T follicular helper cell (primary cell): ENCODE measurements at regions not wholly inside any gene's neighbourhood (a gene's known extent, or its start where the extent isn't known, plus 50 kb on each side); places are given as distances from the start of the nearest gene placed in this dataset.

ENCODE experiments used
- DNase-seq: peaks from one replicate; pipeline ENCODE4 v3.0.0-alpha.2; 2020; ENCODE audit warnings: low read depth

DNA sequence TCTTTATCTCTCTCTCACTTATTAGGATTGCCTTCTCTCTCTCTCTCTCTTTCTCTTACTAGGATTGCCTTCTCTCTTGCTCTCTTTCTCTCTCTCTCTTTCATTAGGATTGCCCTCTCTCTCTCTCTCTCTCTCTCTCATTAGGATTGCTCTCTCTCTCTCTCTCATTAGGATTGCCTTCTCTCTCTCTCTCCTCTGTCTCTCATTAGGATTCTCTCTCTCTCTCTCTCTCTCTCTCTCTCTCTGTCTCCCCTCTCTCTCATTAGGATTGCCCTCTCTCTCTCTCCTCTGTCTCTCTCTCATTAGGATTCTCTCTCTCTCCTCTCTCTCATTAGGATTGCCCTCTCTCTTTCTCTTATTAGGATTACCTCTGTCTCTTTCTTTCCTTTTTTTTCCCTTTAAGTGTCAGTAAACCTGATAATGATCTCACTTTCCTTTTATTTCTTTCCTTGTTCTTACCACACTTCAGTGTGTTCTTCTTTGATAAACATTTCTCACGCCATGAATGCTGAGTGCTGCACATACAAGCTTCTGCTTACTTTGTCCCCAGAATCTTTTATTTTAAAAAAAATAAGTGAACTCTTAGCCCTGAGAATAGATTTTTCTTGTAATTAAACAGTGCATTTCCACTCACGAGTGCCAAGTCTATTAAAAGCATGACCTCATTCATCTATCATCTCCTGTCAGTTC lies 243.4 kb upstream of the TBC1D5 start:
- DNase-seq: no peak

DNA sequence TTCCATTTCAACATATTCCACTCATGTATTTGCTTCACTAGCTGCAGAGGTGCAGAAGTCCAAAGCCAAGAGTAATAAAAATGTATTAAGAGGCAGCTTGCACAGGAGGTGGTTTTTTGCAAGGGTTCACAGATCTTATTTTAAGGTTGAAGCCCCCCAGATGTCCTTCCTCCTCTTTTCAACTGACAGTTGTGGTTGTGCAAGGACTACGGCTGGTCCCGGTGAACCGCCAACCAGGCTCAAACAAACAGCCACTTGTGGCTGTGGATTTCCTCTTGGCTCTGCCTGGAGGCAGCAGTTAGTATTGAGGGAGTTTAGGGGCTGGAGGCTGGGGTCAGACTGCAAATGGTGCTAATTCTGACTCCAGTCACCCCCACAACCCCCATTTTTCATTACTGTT lies 240.7 kb upstream of the TBC1D5 start:
- no peak for DNase-seq

DNA sequence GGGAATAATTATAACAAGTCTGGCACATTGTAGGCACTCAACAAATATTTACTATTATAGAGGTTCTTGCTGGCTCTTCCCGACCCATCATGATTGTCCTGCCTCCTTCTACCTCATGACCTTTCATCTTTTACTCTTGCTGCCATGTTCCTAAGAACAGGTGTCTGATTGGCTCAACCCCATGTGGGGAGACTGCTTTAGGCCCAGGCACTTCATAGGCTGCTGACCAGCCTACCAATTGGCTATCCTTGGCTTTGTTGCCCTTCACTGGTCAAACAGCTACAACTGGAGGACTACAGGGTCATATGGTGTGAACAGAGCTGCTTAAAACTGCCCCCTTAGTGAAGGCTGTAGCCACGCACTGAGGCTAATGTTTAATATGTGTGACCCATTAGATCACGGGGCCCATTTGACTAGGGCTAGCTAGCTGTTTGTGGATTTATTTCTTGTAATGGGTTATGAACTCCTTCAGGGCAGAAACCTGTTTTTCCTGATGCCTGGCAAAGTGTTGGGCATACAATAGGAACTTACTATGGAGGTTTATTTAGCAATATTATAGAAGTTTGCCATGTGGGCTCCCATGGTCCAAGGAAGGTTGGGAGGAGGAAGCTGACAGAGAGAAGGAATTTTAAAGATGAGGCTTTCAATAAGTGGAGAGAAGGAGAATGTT lies 239.9 kb upstream of the TBC1D5 start:
- DNase-seq: no peak

DNA sequence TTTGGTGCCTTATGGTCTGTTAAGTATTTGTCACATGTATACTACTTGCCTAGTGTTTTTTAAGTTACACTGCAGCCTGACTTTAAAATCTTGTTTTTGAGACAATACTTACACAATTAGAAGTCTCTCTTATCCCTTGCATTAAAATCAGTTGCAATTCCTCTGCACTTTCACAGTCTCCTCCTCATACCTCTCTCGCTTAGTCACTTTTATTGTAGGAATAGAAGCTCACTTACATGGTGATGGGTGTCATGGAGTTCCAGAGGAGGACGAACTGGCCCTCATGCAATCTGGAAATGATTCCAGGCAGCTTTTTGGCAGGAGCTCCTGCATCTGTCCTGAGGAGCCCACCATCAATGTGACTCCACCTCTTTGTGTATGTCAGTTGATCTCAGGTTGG lies 238.4 kb upstream of the TBC1D5 start:
- no peak for DNase-seq

DNA sequence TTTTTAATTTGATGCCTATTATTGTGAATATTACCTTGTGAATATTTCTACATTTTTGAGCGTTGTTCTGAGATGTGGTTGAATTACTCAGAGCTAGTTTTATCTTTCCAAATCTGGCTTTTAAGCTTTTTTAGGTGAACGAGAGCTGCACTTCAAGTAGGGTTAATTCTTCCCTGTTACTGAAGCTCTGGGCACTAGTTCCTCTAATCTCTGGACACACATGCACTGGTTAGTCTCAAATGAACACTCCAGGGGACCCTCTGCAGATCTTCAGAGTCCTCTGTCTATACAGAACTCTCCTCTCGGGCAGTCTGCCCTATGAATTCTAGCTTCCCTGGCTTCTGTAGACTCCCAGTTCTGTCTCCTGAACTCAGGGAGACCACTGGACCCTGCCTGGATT lies 237.5 kb upstream of the TBC1D5 start:
- DNase-seq: no peak

DNA sequence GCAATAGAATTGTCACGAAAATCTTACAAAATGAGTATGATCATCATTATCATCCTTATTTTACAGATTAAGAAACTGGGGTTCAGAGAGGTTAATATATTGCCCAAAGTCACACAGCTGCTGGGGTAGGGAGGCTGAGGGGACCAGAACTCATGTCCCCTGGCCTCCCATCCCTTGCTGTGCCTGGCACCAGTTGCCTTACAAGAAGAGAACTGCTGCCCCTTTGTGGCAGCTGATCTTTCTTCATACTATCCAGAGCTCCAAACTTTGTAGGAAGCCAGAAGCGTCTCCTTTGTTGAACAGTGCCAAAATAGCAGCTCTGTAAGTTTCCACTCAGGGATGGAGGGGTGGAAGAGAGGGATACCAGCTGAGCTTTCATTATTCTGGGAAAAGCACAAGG lies 236.8 kb upstream of the TBC1D5 start:
- DNase-seq: no peak

DNA sequence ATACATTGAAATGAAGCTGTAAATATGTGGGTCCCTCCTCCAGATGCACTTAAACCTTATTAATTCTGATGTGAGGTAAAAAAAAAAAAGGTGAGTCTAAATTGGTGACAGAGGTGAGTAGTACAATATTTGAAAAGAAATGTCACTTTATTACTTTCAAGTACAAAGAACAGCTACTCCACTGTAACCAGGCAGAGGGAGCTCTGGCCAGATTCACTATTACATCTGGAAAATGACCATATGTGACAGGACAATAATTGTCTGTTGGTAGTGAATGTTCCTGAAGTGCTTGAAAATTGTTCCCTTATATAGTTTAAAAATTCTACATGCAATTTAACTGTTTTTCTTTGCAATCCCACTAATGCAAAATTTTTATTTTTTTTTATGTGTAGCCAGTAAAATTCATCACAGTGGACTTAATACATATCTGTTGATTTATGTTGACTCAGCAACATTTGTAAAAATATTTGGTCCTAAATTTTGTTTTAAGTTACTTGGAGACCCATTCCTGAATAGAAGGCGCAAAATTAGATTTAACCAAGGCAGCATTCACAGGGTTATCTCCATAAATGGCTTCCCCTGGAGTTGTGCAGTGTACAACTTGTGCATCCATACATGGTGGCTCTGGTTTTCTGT lies 231.9 kb upstream of the TBC1D5 start:
- no peak for DNase-seq

DNA sequence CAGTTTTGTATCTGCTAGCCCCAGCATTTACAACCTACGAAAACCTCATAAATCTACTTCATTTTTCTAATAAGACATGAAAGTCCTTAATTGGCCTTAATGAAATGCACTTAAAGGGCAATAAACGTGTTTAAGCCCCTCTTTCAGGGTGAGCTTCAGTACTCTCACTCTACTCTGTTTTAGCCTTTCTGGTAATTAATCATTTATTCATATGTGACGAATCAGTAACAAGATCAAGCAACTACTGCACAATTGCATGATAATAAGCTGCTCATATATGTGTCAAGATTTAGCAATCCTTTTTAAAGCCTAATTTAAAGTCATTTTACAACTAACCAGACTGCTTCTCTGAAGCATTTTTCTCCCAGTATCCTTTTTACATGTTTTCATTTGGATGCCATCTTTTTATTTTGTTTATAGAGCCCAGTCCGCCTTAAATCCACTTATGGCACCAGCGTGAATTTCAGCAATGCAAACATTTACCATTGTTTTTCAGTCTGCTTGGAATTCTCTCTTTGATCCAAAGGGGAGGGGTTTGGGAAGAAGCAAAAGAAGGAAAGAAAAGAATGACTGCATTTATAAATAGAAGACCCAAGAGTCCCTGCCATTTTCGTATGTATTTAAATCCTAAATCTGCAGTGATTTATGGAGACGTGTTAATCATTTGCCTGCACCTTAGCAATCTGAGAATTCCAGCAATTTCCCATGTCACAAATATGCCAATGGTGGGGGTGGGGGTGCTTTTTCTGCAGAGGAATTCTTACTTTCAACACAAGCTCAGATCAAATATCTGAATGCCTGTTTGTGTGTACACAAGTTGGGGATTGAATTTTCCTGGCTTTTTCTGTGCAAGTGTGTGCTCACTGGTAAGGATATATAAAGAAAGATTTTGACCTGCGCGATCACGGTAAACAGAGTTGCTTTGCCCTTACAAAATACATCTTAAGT lies 230.8 kb upstream of the TBC1D5 start:
- DNase-seq: no peak

DNA sequence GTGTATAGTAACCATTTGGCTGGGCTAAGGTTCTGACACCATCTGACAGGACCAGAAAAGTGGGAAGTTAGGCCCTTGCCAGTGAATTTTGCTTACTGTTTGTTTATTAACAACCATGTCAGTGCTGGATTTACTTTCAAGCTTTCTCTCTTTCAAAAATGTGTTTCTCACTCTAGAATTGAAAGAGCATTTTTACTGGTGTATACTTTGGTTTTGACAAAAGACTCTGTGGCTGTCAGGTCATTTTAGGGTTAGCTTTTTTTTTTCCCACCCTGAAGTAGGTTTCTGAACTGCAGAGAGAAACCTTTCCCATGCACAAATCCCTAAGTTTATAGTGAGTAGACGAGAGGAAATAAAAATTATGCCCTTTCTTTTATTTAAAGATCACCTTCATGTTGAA lies 230.0 kb upstream of the TBC1D5 start:
- no peak for DNase-seq

DNA sequence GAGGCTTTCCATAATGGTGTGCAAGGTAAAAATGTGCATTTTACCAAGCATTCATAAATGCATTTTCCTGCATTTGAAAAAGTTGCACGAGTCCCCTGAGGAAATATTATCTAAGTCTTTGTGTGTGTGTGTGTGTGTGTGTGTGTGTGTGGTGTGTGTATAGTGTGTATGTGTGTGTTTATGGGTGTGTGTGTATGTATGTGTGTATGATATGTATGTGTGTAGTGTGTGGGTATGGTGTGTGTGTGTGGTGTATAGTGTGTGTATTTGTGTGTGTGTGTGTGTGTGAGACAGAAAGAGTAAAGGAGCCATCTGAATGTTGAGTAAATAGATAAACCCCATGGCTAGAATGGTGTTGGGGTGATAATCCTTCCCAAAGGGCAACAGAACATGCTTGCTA lies 229.6 kb upstream of the TBC1D5 start:
- DNase-seq: no peak

DNA sequence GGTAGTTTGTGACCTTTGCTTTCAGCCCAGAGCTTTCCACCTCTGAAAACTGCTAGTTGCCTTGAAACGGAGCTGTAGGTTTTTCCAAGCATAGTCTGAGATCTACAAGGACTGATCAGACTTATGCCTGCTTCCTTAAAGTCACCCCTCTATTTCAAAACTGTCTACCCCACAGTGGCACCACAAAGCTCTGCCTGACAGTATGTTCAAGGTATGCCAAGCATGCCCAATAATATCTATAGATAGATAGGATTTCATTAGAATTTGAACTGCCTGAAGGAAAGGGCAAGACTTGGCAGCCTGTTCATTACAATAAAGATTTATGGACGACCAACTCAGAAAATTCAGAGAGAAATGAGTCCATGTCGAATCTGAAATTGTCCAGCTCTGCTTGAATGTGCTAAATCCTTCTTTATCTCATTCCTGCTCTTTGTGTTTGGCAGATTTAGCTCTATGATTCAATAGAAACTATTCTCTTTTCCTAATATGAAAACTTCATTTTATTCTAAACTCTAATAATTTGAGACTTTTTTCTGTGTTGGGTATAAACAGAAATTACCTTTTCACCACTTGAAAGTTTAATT lies 227.6 kb upstream of the TBC1D5 start:
- no peak for DNase-seq

DNA sequence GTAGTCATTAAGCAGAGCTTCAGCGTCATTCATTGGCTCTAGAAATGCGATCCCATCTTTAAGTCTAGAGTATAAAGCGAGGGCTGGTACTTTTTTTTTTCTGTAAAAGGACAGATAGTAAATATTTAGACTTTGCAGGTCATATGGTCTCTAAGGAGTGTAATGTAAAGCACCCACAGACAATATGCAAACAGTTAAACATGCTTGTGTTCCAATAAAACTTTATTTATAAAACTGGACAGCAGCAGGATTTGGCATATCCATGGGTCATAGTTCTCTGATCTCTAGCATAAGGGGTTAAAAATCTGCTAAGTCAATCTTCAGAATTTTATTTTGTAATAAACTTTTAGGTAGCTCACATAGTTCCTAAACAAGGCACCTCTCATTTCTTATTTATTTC lies 226.8 kb upstream of the TBC1D5 start:
- no peak for DNase-seq

DNA sequence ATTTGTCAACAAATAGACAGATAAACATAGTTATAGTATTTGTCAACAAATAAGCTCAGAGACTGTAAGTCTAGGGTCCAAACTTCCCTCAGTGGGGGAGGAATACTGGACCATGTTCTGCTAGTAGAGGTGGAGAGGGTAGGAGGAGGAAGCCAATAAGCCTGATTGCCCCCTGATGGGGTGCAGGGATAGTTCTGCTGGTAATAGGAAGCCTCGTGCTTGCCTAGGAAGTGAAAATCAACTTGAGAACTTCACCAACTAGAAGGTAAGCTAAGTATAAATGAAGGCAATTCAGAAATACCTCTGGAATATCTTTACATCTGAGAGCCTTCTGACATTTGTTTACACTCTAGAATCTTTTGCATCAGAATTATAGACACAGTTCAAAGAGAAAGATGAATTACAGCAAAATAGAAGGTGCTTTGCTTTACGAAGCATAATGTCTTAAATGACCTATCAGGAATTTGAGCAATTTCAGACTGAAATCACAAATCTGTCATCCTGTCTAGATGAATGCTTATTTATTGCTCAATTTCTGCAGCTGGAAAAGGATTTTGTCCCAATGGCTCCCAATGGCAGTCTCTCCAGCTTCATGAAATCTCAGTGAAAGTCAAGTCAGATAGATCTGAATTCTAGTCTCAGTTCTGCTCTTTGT lies 225.6 kb upstream of the TBC1D5 start:
- no peak for DNase-seq

DNA sequence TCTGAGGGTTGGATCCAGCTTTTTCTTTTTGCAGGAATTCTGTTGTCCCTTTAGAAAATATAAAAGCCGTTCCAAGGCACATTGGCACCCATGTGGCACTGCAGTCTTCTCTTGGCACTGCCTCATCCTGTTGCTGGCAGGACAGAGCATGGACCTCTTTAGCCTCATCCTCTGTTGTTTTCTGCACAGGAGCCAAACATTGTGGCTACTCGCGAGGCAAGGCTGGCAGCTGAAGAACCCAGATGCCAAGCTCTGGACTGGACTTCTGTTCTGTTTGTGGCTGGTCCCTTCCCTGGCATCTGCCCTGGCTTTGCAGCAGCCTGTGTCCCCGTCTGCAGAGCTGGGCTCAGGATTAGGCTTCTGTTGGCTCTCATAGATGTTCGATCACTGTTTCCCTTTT lies 224.7 kb upstream of the TBC1D5 start:
- no peak for DNase-seq

DNA sequence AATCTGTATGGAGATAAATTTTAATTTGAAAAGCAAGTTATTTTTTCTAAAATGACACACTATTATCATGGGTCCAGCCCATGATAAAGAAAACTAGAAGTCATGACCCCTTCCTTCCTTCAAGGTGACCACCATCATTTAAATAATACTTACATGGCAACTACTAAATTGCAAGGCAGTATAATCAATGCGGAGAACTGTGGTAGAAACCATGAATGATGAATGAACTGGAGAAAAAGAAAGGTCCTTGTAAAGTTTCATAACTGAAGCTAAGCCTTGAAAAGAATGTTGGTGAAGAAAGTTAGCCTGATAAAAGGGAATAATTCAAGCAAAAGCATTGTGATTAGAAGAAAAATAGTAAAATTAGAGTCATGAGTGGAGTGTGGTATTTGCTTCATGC lies 222.9 kb upstream of the TBC1D5 start:
- DNase-seq: no peak

DNA sequence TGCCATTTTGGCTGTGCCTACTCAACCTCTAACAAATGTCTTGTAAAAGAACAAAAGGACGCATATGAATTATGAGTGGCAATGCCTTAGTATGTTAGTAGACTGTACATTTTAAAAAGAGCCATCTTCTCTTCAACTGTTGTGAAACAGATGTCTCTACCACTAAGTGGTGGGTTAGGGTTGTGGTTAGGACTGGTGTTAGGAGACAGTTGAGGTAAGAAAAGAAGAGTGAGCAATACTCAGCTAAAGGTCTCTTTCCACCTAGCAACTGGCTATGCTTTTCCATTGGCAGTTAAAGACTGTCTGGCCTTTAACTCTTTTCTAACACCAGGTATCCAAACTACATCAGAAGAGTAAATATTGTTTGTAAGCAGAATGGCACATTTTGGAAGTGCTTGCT lies 221.7 kb upstream of the TBC1D5 start:
- no peak for DNase-seq

DNA sequence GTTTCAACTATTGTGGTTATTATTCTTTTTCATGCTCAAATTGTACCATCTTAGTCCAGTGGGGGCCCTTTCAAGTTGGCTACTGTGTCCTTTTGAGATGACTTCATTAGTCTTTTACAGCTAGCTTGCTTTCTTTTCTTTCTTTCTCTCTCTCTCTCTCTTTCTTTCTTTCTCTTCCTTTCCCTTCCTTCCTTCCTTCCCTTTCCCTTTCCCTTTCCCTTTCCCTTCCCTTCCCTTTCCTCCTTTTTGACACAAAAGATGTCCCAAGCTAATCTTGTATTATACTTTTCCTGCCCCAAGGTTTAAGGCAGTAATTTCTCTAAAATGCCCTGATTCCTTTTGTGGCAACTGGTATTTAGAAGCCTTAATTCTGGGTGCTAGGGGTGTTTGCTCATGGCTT lies 213.0 kb upstream of the TBC1D5 start:
- no peak for DNase-seq

DNA sequence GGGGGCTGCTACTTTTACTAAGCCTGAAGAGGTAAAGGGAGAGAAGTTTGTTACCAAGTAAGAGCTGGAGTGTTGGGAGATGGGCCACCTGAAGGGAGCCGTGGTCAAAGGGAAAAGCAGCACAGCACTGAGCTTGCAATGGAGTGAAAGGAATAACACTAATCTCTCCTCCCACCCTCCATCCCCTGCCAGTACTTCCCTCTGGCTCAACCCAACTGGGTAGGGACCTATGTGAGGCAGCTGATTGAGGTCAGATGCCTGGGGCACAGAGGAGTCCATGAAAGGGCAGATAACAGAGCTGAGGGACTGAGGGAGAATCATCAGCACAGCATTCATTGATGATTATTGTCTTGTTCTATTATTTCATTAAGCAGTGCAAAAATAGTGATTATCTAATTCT lies 212.4 kb upstream of the TBC1D5 start:
- DNase-seq: no peak

DNA sequence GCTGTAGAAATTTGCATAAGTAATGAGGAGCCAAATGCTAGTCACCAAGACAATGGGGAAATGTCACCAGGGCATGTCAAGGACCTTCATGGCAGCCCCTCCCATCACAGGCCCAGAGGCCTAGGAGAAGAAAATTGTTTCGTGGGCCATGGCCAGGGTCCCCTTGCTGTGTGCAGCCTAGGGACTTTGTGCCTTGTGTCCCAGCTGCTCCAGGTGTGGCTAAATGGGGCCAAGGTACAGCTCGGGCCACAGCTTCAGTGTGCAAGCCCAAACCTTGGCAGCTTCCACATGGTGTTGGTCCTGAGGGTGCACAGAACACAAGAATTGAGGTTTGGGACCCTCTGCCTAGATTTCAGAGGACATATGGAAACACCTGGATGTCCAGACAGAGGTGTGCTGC lies 208.8 kb upstream of the TBC1D5 start:
- no peak for DNase-seq

DNA sequence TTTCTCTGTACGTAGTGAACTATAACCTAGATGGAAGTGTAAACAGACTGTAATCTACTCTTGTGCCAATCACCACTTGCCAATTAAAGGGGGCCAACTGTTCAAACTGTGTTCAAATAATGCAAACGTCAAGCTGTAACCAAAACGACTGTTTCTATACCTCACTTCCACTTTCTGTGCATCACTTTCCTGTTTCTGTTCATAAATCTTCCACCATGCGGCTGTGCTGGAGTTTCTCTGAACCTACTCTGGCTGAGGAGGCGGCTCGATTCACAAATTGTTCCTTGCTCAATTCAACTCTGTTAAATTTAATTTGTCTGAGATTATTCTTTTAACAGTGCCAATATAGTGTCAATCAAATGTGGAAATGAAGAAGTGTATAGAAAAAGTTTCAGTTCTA lies 206.7 kb upstream of the TBC1D5 start:
- DNase-seq: no peak

DNA sequence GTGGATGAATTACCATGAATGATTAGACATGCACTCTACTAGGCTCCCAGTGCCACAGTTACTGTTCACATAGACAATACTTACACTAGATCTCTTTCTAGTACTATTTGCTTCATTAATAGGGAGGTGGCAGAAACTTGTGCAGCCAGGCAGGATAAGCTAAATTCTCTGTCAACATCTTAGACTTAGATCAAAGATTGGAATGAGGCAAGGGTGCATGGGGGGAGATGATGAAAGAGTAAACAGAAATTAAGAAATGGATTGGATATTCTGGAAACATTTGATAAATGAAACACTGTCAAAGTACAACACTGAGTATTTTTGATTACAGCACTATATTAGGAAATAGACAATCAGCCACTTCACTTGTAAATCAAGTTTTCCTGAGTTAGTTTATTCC lies 205.4 kb upstream of the TBC1D5 start:
- no peak for DNase-seq

DNA sequence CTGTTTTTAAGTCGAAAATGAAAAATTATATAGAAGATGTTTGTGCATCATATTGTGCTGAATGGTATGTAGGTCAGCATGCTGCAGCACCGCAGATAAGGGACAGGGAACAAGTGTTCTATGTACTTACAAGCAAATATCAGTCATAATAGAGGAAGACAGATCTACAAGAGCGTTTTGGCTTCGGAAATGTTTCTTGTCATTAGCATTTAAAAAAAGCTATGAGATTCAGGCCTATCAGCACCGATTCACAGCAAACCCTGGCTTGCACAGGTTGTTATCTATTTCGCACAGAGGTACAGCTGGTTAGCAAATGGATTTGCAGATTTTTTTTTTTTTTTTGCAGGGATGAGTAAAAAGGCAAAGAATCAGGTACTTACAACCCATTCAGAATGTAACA lies 204.2 kb upstream of the TBC1D5 start:
- no peak for DNase-seq
